SU-DHL-6 (cell line): ENCODE measurements at regions not wholly inside any gene's neighbourhood (a gene's known extent, or its start where the extent isn't known, plus 50 kb on each side); places are given as distances from the start of the nearest gene placed in this dataset.

Source experiments
- H2AFZ ChIP-seq: fragments of 200-600 bp; sonication (generic); 2 replicates; pipeline ENCODE4 v1.6.1; 2014; ENCODE audit warnings: low read depth, mild to moderate bottlenecking, moderate library complexity, mixed read lengths, antibody characterized with exemption, low read length; ENCODE audit not compliant: severe bottlenecking
- H3F3A ChIP-seq: fragments of 200-600 bp; shearing (Covaris generic); 2 replicates; pipeline ENCODE4 v1.6.0; 2016; ENCODE audit warnings: antibody characterized with exemption, mild to moderate bottlenecking; ENCODE audit not compliant: insufficient read depth
- H3K27ac ChIP-seq: fragments of 200-600 bp; sonication (generic); 2 replicates; pipeline ENCODE4 v1.5.1; 2016; ENCODE audit warnings: low read depth, mild to moderate bottlenecking, low read length, moderate library complexity, mixed read lengths
- H3K27me3 ChIP-seq: fragments of 200-600 bp; sonication (generic), shearing (Covaris generic); 2 replicates; pipeline ENCODE4 v1.6.0; 2014; ENCODE audit warnings: mild to moderate bottlenecking, low read length
- H3K36me3 ChIP-seq: fragments of 200-600 bp; sonication (generic); 2 replicates; pipeline ENCODE4 v1.6.1; 2014; ENCODE audit warnings: mild to moderate bottlenecking, low read length, mixed read lengths
- H3K4me2 ChIP-seq: fragments of 300-600, 200-600 bp; shearing (Covaris generic), sonication (generic); 2 replicates; pipeline ENCODE4 v1.6.0; 2014; ENCODE audit warnings: low read length, low read depth, mild to moderate bottlenecking; ENCODE audit not compliant: poor library complexity, severe bottlenecking
- H3K4me3 ChIP-seq: fragments of 200-600 bp; sonication (generic); 2 replicates; pipeline ENCODE4 v1.5.1; 2014; ENCODE audit warnings: antibody characterized with exemption, low read length, mild to moderate bottlenecking, mixed read lengths; ENCODE audit not compliant: insufficient read depth, poor library complexity, severe bottlenecking
- H3K79me2 ChIP-seq: fragments of 200-600 bp; sonication (generic); 2 replicates; pipeline ENCODE4 v1.6.1; 2014; ENCODE audit warnings: mild to moderate bottlenecking, low read length, moderate library complexity; ENCODE audit not compliant: insufficient read depth
- H3K9ac ChIP-seq: fragments of 200-600 bp; sonication (generic); 2 replicates; pipeline ENCODE4 v1.7.0; 2014; ENCODE audit warnings: mild to moderate bottlenecking, low read length
- H3K9me2 ChIP-seq: fragments of 200-600 bp; sonication (generic); replicated peaks from 2 replicates; pipeline ENCODE4 v1.6.1; 2014; ENCODE audit warnings: low read length; ENCODE audit not compliant: insufficient read depth
- H3K9me3 ChIP-seq: fragments of 200-600 bp; sonication (generic); 2 replicates; pipeline ENCODE4 v1.6.1; 2014; ENCODE audit warnings: low read length, mixed read lengths; ENCODE audit not compliant: insufficient read depth
- H4K20me1 ChIP-seq: fragments of 200-600 bp; sonication (generic); 2 replicates; pipeline ENCODE4 v1.6.1; 2014; ENCODE audit warnings: low read depth, mild to moderate bottlenecking, antibody characterized with exemption, low read length, moderate library complexity, mixed read lengths
- EZH2phosphoT487 ChIP-seq: fragments of 200-600 bp; sonication (generic), shearing (Covaris generic); conservative IDR thresholded peaks from 2 replicates; pipeline ENCODE4 v1.6.1; 2018; ENCODE audit warnings: mild to moderate bottlenecking, antibody characterized with exemption, low read length, moderate library complexity, mixed read lengths
- TF ChIP-seq, protein P1 (sequence below): fragments of 200-600 bp; sonication (generic); IDR thresholded peaks from one replicate; pipeline ENCODE4 v1.5.1; 2017; ENCODE audit warnings: antibody characterized with exemption, mild to moderate bottlenecking, low read length, moderate library complexity; ENCODE audit not compliant: insufficient read depth, poor library complexity, severe bottlenecking

- no peak for TF ChIP-seq EZH2phosphoT487
- TF ChIP-seq, protein P1, sequence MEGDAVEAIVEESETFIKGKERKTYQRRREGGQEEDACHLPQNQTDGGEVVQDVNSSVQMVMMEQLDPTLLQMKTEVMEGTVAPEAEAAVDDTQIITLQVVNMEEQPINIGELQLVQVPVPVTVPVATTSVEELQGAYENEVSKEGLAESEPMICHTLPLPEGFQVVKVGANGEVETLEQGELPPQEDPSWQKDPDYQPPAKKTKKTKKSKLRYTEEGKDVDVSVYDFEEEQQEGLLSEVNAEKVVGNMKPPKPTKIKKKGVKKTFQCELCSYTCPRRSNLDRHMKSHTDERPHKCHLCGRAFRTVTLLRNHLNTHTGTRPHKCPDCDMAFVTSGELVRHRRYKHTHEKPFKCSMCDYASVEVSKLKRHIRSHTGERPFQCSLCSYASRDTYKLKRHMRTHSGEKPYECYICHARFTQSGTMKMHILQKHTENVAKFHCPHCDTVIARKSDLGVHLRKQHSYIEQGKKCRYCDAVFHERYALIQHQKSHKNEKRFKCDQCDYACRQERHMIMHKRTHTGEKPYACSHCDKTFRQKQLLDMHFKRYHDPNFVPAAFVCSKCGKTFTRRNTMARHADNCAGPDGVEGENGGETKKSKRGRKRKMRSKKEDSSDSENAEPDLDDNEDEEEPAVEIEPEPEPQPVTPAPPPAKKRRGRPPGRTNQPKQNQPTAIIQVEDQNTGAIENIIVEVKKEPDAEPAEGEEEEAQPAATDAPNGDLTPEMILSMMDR, result no peak
- Histone ChIP-seq H2AFZ (no peak overlapping the region), H3K9me3 (peaks cover 6% of the 10 kb centered on the region; the same call in 1 of the 2 replicates), H3K79me2 (no peaks in the 10 kb centered on the region), H3F3A (no peaks in the 10 kb centered on the region), H3K4me2 (no peak overlapping the region), H3K27ac (no peak overlapping the region), H3K36me3 (no peaks in the 10 kb centered on the region), H3K9me2 (no peaks in the 10 kb centered on the region), H3K4me3 (no peak overlapping the region), H4K20me1 (no peaks in the 10 kb centered on the region), H3K27me3 (no peaks in the 10 kb centered on the region), H3K9ac (no peak overlapping the region)
These were observed 506.6 kb upstream of the MPDZ start for GRCh38 chr9:13786131-13786530.

- Histone ChIP-seq H3K27ac (no peak overlapping the region), H3K9ac (no peak overlapping the region), H3K79me2 (no peaks in the 10 kb centered on the region), H4K20me1 (no peaks in the 10 kb centered on the region), H3K9me3 (no peaks in the 10 kb centered on the region), H3K36me3 (no peaks in the 10 kb centered on the region), H3K4me2 (no peak overlapping the region), H2AFZ (no peak overlapping the region), H3K9me2 (no peaks in the 10 kb centered on the region), H3K27me3 (no peaks in the 10 kb centered on the region), H3F3A (no peaks in the 10 kb centered on the region), H3K4me3 (no peak overlapping the region)
- no peak for TF ChIP-seq EZH2phosphoT487
- TF ChIP-seq, protein P1, result no peak
These were observed 499.6 kb upstream of the MPDZ start for GRCh38 chr9:13779106-13779505.

DNA sequence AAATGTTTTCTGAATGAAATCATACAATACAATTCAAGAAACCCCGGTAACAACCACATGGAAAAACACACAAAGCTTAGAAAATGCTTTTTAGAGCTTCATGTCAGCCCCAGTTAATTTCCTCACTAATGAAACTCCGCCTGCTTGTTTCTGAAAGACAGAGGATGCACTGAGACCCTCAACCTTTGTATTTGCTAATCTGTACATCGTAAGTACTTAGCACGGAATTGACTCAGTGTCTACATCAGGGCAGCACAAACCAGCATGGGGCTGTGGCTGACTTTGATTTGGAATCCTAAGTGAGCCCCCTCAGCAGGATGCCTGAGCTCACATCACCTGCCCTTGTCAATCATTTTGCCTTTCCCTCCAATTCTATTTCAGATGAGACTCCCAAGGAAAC, 499.1 kb upstream of the MPDZ start:
- Histone ChIP-seq H3K79me2 (no peaks in the 10 kb centered on the region), H3K9me2 (no peaks in the 10 kb centered on the region), H3K9ac (no peak overlapping the region), H3K4me3 (no peak overlapping the region), H4K20me1 (no peaks in the 10 kb centered on the region), H3K4me2 (no peak overlapping the region), H3K27me3 (no peaks in the 10 kb centered on the region), H3K9me3 (no peaks in the 10 kb centered on the region), H3K27ac (no peak overlapping the region), H2AFZ (no peak overlapping the region), H3K36me3 (no peaks in the 10 kb centered on the region), H3F3A (no peaks in the 10 kb centered on the region)
- TF ChIP-seq EZH2phosphoT487, result no peak
- TF ChIP-seq, protein P1, result no peak
